ENCODE measurements at regions not wholly inside any gene's neighbourhood (a gene's known extent, or its start where the extent isn't known, plus 50 kb on each side); places are given as distances from the start of the nearest gene placed in this dataset.

- DNase-seq = no peak
These were observed 387.7 kb downstream of the BTBD3 start for GRCh38 chr20:12305188-12305950.

- no peak for DNase-seq
These were observed 388.4 kb downstream of the BTBD3 start for GRCh38 chr20:12306107-12306506.

- DNase-seq = no peak
These were observed 393.6 kb downstream of the BTBD3 start for GRCh38 chr20:12311094-12311865.

GRCh38 chr20:12315652-12316051, 398.0 kb downstream of the BTBD3 start:
- DNase-seq = no peak

- no peak for DNase-seq
These were observed 399.1 kb downstream of the BTBD3 start for GRCh38 chr20:12316794-12317193.

GRCh38 chr20:12317433-12317832, 399.7 kb downstream of the BTBD3 start:
- no peak for DNase-seq

- DNase-seq = no peak
These were observed 400.4 kb downstream of the BTBD3 start for GRCh38 chr20:12318043-12318442.

GRCh38 chr20:12321736-12322135, 404.0 kb downstream of the BTBD3 start:
- no peak for DNase-seq

GRCh38 chr20:12327205-12327604, 409.5 kb downstream of the BTBD3 start:
- no peak for DNase-seq

- DNase-seq = no peak
These were observed 413.5 kb downstream of the BTBD3 start for GRCh38 chr20:12331236-12331635.

- no peak for DNase-seq
These were observed 419.9 kb downstream of the BTBD3 start for GRCh38 chr20:12337601-12338000.

GRCh38 chr20:12345978-12346377, 428.3 kb downstream of the BTBD3 start:
- DNase-seq = no peak

GRCh38 chr20:12353842-12354241, 436.1 kb downstream of the BTBD3 start:
- no peak for DNase-seq

GRCh38 chr20:12354725-12355124, 437.0 kb downstream of the BTBD3 start:
- DNase-seq = no peak

- DNase-seq = no peak
These were observed 437.5 kb downstream of the BTBD3 start for GRCh38 chr20:12355185-12355584.

GRCh38 chr20:12358006-12358654, 440.4 kb downstream of the BTBD3 start:
- no peak for DNase-seq

GRCh38 chr20:12358655-12359009, 440.9 kb downstream of the BTBD3 start:
- DNase-seq = no peak

GRCh38 chr20:12371990-12372389, 454.3 kb downstream of the BTBD3 start:
- no peak for DNase-seq

- no peak for DNase-seq
These were observed 454.9 kb downstream of the BTBD3 start for GRCh38 chr20:12372557-12372956.

GRCh38 chr20:12375967-12376366, 458.3 kb downstream of the BTBD3 start:
- no peak for DNase-seq

- DNase-seq = no peak
These were observed 466.1 kb downstream of the BTBD3 start for GRCh38 chr20:12383821-12384220.

GRCh38 chr20:12386821-12387220, 469.1 kb downstream of the BTBD3 start:
- no peak for DNase-seq

GRCh38 chr20:12391099-12391498, 473.4 kb downstream of the BTBD3 start:
- DNase-seq = no peak

GRCh38 chr20:12394786-12395185, 477.1 kb downstream of the BTBD3 start:
- no peak for DNase-seq
